OCI-M2 (cell line): ENCODE measurements at regions not wholly inside any gene's neighbourhood (a gene's known extent, or its start where the extent isn't known, plus 50 kb on each side); places are given as distances from the start of the nearest gene placed in this dataset.
"Not testable (repeated sequence)": the region's sequence is repeated elsewhere in the genome, so short reads cannot be mapped to it uniquely, and the experiment has no call there.

Source experiments
- DNase-seq: peaks from one replicate; lab custom pipeline; 2025; ENCODE audit not compliant: unreplicated experiment; lab: John Stamatoyannopoulos, UW

GRCh38 chr6:163735076-163735475 lies 320.6 kb downstream of the QKI start:
- no peak for DNase-seq

- no peak for DNase-seq
These were observed 318.5 kb downstream of the QKI start for GRCh38 chr6:163733061-163733460.

- DNase-seq: no peak
These were observed 318.0 kb downstream of the QKI start for GRCh38 chr6:163732479-163732878.

- not testable (repeated sequence) for DNase-seq
These were observed 317.5 kb downstream of the QKI start for GRCh38 chr6:163732014-163732351.

- no peak for DNase-seq
These were observed 316.9 kb downstream of the QKI start for GRCh38 chr6:163731215-163732013.

GRCh38 chr6:163730246-163731210 lies 316.0 kb downstream of the QKI start:
- DNase-seq: no peak

- no peak for DNase-seq
These were observed 314.8 kb downstream of the QKI start for GRCh38 chr6:163729127-163729872.

- no peak for DNase-seq
These were observed 314.1 kb downstream of the QKI start for GRCh38 chr6:163728442-163729126.

GRCh38 chr6:163726037-163726695 lies 311.6 kb downstream of the QKI start:
- no peak for DNase-seq

GRCh38 chr6:163725008-163725941 lies 310.8 kb downstream of the QKI start:
- DNase-seq: no peak

GRCh38 chr6:163724196-163724595 lies 309.7 kb downstream of the QKI start:
- DNase-seq: no peak

GRCh38 chr6:163723759-163724158 lies 309.2 kb downstream of the QKI start:
- no peak for DNase-seq

GRCh38 chr6:163721922-163722692 lies 307.6 kb downstream of the QKI start:
- no peak for DNase-seq

- DNase-seq: no peak
These were observed 306.9 kb downstream of the QKI start for GRCh38 chr6:163721435-163721834.

GRCh38 chr6:163720460-163721235 lies 306.1 kb downstream of the QKI start:
- DNase-seq: no peak

- no peak for DNase-seq
These were observed 305.5 kb downstream of the QKI start for GRCh38 chr6:163720005-163720404.

GRCh38 chr6:163719028-163719742 lies 304.7 kb downstream of the QKI start:
- DNase-seq: no peak
